ENCODE measurements at regions not wholly inside any gene's neighbourhood (a gene's known extent, or its start where the extent isn't known, plus 50 kb on each side); places are given as distances from the start of the nearest gene placed in this dataset.
"Not testable (repeated sequence)": the region's sequence is repeated elsewhere in the genome, so short reads cannot be mapped to it uniquely, and the experiment has no call there.

DNA sequence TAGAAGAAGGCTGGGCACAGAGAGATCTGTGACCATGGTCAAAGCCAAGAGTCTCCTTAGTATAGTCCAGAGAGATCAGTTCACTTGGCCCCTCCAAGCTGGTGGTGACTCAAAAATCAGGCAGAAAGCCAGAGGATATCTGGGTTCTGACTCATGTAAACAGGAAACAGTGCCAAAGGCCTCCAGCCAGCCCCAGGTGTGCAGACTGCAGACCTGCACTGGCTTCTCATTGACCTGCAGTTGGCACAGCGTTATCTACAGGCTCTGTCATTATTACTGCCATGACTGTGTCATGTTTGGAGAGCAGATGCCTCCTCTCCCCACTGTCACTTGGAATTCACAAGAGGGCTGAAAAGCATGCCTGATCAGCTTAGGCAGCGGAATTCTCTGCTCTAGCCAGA, 295.7 kb upstream of the PRKD1 start:
- peak; percentile 51 for DNase-seq (ENCODE audit: low read depth)

DNA sequence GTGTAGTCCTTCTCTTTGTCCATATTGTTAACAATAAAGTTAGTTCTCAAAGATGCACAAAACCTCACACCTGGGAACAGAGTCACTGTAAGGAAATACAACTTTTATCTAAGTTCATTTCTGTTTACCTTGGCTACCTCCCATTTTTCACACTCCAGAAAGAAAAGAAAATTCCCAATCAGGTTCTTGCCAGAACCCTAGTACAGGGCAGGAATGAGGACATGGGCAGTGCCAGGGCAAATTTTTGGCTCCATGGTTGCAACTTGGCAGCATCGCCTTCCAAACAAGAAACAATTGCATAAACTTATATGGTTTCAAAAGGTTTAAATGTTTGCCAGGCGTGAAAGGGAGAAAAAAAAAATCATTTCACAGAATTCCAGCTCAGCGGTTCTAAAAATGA, 296.3 kb upstream of the PRKD1 start:
- no peak for DNase-seq (ENCODE audit: low read depth)

DNA sequence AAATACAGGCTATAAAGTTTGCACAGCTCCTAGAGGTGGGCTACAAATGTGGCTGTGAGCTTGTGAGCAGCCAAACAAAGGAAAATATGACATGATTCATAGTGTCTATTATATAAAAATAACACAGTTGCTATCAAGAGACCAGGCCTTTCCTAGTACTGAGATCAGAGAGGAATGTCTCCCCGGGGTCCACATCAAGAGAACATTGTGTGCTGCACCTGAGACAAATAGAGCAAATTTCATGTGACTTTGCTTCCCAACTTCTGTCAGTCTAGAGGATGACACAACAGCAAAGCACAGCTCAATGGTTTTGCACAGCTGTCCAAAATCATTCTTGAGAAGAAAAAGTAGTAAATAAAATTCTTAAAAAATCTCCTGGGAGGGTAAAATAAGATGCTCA, 297.5 kb upstream of the PRKD1 start:
- no peak for DNase-seq (ENCODE audit: low read depth)

DNA sequence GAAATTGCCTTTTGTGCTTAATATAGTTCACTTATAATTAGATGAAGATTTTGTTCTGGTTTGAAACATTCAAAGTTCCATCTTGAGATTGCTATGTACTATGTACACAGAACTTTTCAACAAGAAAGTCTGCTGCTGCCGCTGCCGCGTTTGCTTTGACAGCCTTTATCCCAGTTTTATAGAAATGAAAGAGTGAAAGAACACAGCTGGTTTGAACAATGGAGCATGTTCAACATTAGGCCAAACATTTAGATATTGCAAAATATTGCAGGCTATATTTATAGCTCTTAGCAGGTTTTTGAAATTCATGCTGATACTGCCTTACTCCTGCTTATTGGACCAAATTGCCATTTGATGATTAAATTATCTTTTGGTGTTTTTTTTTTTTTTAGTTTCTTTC, 299.8 kb upstream of the PRKD1 start:
- DNase-seq (ENCODE audit: low read depth), result no peak

DNA sequence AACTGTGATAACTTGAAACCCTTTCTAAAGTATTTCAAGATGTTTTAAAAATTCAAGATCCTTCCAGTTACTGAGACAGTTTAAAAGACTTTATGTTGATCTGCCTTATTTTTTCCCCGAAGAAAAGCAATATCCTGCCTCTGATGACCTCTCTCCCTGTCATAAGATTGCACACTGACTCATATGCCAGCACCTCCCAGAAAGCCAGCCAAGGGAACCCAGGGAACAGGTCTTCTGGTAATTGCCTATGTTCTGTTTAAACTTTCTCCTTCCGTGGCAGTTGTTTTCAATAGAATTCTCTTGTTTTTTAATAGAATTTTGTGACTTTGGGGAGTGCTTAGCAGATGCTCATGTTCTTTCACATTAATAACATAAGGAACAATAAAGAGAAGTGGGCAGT, 300.2 kb upstream of the PRKD1 start:
- peak; percentile 60 for DNase-seq (ENCODE audit: low read depth)

DNA sequence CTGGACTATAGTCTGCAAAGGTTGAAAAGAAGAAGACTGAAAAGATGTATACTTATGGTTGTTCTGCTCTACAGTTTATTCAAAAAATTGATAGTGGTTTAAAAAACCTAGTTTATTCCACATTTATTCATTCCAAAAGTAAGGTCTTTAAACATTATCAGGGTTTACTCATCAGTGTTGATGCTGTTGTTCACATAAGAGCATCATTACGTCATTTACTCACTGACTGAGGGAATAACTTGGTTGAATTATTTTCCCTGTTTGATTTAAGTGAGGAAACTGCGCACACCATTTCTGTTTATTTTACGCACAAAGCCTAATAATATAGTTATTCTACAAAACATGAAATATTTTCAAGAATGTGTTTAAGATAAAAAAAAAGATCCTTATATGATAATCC, 303.1 kb upstream of the PRKD1 start:
- DNase-seq (ENCODE audit: low read depth), result no peak

DNA sequence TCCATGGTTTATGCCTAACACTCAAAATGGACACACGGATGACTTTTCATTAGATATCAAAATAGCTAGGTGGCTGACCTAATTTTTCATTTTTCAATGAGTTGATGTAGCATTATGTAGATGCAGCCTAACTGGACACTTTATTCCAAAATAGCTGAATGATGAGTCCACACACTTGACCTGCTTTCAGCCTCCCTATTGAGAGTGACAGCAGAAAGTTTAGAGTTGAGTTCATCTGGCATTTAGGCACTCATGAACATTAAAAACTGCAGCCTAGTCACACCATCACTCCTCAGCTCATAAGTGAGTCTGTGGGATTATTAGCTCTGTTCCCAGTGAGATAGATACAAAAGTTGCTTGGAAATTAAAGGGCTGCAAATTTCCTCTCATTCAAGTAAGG, 307.3 kb upstream of the PRKD1 start:
- DNase-seq (ENCODE audit: low read depth), result no peak

DNA sequence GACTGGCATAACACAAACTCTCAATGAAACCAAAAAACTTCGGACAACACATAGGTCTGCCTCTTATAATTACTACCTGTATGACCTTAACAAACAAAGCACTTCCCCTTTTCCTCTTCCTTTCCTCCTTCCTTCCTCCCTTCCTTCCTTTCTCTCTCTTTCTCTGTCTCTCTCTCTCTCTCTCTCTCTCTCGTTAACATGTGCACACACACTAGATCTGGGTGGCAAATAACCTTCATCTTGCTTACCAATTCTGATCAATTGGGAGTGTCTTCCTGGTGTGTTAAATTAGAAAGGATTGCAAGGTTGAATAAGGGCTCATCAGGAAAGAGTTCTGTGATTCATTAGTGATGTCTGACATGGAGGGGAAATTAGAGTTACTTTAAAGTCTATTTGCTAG, 307.8 kb upstream of the PRKD1 start:
- no peak for DNase-seq (ENCODE audit: low read depth)

DNA sequence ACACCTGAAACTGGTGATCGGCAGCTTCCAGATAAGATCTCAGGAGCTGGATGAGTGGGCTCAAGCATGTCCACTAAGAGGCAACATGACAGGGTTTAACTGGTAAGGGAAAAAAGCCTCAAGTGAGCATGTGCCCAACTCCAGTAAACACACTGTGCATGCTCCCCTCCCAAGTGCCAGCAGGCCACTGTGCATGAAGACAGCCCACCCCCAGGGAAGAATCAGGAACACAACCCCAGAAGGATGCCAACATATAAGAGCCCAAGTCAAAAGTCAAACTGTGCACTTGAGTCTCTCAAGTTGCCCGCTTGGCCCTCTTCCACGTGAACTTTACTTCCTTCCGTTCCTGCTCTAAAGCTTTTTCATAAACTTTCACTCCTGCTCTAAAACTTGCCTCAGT, 311.3 kb upstream of the PRKD1 start:
- DNase-seq (ENCODE audit: low read depth), result no peak

DNA sequence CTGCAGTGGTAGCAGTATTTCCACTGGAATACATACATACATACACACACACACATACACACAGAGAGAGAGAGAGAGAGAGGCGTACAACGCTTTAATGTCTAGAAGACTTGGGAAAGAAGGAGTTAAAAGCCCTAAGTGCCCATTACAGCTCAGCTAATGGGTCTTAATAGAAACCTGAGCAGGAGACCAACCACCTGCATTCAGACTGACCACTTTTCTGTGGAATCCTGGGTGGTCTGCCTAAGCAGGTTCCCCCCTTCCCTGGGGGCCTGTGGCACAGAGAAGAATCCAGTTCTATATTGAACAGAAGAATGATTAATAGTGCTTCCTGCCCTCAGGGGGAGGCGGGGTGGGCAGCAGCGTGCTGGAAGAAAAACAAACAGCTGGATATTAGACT, 312.4 kb upstream of the PRKD1 start:
- DNase-seq (ENCODE audit: low read depth), result no peak

DNA sequence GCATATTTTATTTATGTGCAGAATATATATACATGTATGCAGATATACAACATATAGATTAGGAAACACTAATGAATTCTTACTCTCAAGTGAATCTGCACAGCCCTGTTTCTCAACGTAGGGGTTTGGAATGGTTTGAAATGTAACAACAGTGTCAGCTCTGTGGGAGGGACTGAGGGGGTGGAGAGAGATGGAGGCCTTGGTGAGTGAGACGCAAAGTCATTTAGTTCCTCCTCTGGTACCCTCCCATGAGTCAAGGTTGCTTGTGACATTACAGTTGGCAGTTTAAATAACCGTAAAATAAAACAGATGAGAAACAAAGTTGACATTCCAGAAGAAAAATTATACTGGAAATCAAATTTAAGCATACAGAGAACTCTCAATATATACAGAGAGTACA, 313.0 kb upstream of the PRKD1 start:
- no peak for DNase-seq (ENCODE audit: low read depth)

DNA sequence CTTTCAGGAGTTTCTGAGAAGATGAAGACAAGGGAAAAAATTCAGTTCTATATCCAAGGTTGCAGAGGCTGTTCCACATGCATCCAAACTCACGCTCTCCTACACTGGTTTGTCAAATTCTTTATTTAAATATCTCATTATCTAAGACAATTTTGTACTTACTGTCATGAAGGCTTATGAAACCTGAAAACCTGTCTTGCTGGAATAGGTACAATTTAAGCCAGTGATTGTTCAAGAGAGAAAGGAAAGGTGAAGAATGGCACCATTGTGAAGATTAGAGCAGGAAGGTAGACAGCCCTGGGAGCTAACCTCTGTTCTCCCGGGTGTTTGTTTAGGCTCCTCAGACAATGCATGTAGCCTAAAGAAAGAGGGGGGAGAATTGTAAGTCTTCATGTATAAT, 315.1 kb upstream of the PRKD1 start:
- no peak for DNase-seq (ENCODE audit: low read depth)

DNA sequence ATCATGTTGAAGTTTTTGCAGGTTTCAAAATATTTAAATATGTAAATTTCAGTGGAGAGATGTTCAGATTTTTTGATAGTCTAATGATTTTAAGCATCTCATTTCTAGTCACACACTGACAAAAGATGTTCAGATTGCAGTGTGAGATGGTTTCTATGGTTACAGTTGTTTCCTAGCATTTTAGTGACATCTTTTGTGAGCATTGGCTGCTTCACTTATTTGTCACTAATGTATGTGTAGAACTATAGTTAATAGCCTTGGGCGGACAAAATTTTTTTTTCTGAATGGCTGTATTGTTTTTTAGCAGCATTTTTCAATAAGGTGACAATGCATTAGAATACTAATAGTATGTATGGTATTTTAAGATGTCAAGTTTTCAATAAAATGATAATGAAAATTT, 315.6 kb upstream of the PRKD1 start:
- DNase-seq (ENCODE audit: low read depth), result no peak

DNA sequence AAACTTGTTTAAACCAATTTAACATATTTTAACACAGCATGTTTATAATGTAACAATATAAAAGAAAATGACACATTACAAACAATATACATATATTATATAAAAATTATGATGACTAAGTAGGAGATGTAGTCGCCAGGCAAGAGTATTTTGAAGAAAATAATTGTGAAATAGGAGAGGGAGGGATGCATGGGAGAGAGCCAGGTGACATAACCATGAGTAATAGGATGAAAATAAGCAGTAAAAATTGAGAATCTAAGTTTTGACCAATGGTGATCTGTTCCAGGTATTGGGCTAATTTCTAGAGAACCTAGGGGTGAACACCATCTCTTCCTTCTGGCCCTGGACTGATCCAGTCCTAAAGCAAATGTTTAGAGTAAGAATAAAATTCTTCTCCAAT, 315.2 kb upstream of the G2E3 start:
- DNase-seq (ENCODE audit: low read depth), result peak; percentile 73

DNA sequence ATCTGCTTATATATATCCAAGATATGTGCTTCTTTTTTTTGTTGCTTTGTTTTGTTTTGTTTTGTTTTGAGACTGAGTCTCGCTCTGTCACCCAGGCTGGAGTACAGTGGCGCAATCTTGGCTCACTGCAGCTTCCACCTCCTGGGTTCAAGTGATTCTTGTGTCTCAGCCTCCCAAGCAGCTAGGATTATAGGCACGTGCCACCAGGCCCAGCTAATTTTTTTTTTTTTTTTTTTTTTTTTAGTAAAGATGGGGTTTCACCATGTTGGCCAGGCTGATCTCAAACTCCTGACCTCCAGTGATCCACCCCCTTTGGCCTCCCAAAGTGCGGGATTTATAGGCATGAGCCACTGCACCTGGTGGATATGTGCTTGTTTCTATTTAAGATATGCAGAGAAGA, 314.6 kb upstream of the G2E3 start:
- not testable (repeated sequence) for DNase-seq (ENCODE audit: low read depth)

DNA sequence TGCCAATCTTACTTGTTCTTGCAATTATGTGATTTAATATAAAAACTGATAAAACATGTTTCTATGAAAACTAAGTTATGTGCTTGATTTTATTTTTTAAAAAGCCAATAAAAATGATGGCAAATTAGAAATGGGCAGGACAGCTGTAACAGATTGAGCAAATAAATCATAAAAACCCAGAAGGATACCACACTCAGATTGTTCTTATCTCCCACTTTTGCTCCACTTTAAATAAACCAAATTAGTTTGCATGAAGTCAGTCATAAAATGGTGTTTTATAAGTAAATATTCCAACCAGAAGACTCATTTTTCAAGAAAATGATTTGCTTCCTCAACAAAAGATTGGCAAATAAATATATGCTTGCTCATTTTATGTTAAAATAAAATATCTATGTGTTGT, 307.9 kb upstream of the G2E3 start:
- no peak for DNase-seq (ENCODE audit: low read depth)

DNA sequence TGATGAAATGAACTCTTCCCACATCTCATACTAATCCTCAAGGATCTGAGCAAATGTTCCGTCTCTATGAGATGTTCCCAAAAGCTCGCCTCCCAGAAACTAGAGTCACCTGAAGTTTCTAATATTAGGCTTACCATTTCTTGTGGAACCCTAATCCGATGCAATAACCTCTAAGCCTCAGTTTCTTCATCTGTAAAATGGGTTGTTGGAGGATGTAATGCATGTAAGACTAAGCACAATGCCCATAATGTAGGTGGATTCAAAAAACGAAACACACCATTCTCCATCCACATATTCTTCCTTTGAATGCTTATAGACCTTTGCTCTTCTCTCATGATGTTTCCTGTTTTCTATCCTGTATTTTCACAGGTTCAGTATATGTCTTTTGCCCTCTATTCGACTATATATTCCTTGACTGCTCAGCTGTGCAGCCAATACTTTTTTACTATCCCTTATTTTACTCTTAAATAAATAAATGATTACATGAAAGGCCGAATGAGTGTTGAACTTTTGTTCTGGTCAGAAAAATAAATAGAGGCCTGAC, 307.3 kb upstream of the G2E3 start:
- no peak for DNase-seq (ENCODE audit: low read depth)

DNA sequence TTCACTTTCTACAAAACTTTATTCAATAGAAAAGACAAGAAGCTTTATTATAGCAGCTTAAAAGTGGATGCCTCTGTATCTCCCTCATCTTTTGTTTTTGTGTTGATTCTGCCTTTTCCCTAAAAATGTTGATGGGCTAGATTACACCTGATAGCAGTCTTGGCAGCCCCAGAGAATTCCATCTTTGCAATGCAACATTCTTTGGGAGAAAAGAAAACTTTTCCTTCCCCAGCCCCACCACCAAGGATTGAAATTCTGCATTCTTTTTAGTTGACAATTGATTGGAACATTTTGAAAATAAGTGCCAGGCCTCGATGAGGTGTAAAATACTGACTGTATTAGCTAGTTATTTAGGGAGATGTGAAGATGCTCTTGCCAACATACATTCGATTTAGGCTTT, 306.8 kb upstream of the G2E3 start:
- no peak for DNase-seq (ENCODE audit: low read depth)

DNA sequence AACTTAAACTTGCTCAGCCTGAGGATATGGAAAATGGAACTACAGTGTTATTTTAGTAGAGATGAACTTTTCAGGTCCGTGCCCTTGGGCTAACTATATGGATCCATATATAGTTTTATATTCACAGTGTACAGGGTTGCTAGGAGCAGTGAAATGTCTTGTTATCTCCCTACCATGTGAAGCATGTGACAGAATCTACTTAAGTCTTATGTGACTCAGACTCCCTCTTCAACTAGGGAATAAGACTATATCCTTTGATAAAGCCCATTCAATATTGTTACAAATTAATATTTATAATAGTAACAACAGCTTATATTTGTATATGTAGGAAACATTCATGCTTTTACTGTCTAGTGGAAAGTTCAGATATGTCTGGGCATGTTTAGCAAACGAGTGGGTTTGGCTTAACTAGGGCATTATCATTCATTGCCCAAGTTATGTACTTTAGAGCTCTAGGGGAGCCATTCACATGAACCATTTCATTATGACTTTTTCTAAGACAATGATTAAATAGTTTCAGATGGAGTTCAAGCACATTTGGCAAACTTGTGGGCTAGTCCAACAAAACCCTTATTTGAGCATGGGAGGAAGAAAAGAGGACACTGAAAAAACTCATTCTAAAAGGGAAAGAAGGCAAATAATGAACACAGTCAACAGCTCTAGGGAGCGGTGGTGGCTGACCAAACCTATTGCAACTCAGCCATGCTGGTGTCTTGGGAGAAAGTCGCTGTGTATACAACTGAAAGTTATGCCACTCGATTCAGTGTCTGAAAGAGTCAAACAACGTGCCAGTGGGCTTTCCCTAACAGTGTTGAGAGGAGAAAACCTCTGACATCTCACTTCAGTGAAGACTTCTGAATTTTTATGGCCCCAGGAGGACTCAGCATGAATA, 305.9 kb upstream of the G2E3 start:
- peak; percentile 31 for DNase-seq (ENCODE audit: low read depth)

DNA sequence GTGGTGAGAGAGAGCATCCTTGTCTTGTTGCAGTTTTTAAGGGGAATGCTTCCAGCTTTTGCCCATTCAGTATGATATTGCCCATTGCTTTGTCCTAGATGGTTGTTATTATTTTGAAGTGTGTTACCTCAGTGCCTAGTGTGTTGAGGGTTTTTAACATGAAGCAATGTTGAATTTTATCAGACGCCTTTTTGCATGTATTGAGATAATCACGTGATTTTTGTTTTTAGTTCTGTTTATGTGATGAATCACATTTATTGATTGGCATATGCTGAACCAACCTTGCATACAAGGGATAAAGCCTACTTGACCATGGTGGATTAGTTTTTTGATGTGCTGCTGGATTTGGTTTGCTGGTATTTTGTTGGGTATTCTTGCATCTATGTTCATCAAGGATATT, 302.3 kb upstream of the G2E3 start:
- no peak for DNase-seq (ENCODE audit: low read depth)

DNA sequence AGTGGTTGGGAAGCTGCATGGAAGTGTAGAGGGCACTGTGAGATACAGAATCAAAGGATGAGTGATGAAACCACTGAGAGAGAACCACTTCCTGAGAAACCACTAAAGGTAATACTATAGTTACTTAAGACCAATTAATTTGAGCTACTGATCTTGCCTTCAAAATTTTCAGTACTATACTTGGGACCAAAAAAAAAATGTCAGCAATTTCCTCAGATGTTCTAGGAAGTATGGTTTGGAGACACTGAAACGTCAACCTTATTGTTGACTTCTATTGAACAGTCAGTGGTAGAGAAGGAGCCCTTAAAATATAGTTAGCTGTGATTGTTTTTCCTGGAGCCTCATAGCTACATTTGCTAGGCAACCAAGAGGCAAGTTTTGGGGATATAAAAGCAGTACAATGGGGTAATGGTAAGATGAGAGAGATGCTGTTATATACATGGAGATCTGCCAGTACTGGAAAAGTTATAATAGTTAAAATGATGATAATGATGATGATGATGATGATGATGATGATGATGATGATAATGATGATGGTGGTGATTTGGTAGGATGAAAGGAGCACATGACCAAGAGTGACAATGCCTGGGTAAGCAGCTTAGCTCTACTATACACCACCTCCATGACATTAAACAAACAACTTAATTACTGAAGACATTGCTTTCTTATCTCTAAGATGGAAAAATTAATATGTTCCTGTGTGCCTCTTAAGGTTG, 300.9 kb upstream of the G2E3 start:
- no peak for DNase-seq (ENCODE audit: low read depth)

DNA sequence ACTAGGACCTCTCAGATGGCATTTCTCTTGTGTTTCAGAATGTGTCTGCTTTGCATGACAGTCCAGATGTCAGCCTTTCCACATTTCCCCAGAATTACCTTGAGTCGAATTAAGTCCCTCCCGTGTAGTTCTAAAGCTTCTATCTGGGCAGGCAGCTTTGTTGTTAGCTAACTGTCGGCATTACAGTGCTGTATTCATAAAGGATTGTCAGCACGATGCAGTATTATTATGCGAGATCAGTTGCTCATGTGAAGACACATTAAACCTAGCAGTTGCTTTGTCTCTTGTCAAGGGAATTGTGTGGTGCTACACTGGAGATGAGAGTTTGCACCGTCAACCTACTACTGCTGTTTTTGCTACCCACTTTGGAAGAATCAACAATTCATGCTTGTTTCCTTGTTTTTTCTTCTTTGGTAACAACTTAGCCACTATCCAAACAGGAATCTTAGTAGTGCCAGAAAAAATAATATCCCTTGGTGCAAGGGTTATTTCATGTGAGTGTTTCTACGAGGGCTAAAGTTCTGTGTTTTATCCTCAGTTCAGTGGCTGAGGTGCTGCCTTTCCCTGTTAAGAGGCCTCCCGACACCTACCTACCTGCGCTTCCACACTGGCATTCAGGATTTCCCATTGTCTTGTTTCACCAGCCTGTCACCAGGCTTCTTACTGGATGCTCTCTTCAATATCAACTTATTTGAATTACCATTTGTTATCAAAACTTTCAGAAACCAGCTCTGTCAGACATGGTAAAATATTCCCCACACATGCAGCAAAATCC, 297.9 kb upstream of the G2E3 start:
- no peak for DNase-seq (ENCODE audit: low read depth)

DNA sequence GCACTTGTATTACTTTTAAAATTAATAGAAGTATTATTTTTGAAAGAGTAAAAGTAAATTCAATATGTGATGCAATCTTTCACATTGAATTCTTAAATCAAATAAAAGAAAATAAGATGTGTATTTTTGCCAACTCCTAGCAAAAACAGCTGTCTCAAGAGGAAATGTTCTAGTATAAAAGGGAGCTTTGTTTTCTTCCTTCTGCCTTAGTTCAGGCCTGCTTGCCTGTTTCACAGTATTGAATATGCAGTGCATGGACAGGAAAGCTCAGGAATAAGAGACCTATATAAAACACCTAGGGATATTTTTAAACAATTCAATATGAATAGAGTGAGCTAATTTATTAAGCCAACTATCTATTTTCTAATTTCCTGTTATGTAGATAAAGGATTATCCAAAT, 294.8 kb upstream of the G2E3 start:
- DNase-seq (ENCODE audit: low read depth), result no peak
